ENCODE measurements at regions not wholly inside any gene's neighbourhood (a gene's known extent, or its start where the extent isn't known, plus 50 kb on each side); places are given as distances from the start of the nearest gene placed in this dataset.

GRCh38 chr2:41724465-41724864 lies 323.4 kb upstream of the PKDCC start:
- no peak for TF ChIP-seq CTCF (IDR thresholded peaks at IDR 0.05; ENCODE audit: insufficient read depth, low read depth, low read length, missing control alignments)
- no peak overlapping the region for H3K4me3 ChIP-seq (ENCODE audit: low read depth, low read length)
- DNase-seq (ENCODE audit: low read depth), result no peak

GRCh38 chr2:41725901-41726300 lies 321.9 kb upstream of the PKDCC start:
- no peak overlapping the region for H3K4me3 ChIP-seq (ENCODE audit: low read depth, low read length)
- TF ChIP-seq CTCF (IDR thresholded peaks at IDR 0.05; ENCODE audit: insufficient read depth, low read depth, low read length, missing control alignments), result no peak

GRCh38 chr2:41726364-41726763 lies 321.5 kb upstream of the PKDCC start:
- no peak for TF ChIP-seq CTCF (IDR thresholded peaks at IDR 0.05; ENCODE audit: insufficient read depth, low read depth, low read length, missing control alignments)
- H3K4me3 ChIP-seq (ENCODE audit: low read depth, low read length), result no peak overlapping the region
- no peak for DNase-seq (ENCODE audit: low read depth)

More at GRCh38 chr2:41725901-41726300, 321.9 kb upstream of the PKDCC start:
- no peak for DNase-seq (ENCODE audit: low read depth)

- no peak for TF ChIP-seq CTCF (IDR thresholded peaks at IDR 0.05; ENCODE audit: insufficient read depth, low read depth, low read length, missing control alignments)
- no peak overlapping the region for H3K4me3 ChIP-seq (ENCODE audit: low read depth, low read length)
- DNase-seq (ENCODE audit: low read depth), result no peak
Observed at GRCh38 chr2:41727152-41727551, 320.7 kb upstream of the PKDCC start.

- no peak for TF ChIP-seq CTCF (IDR thresholded peaks at IDR 0.05; ENCODE audit: insufficient read depth, low read depth, low read length, missing control alignments)
- no peak overlapping the region for H3K4me3 ChIP-seq (ENCODE audit: low read depth, low read length)
- no peak for DNase-seq (ENCODE audit: low read depth)
Observed at GRCh38 chr2:41727711-41728110, 320.1 kb upstream of the PKDCC start.

- no peak for TF ChIP-seq CTCF (IDR thresholded peaks at IDR 0.05; ENCODE audit: insufficient read depth, low read depth, low read length, missing control alignments)
- H3K4me3 ChIP-seq (ENCODE audit: low read depth, low read length), result no peak overlapping the region
- DNase-seq (ENCODE audit: low read depth), result no peak
Observed at GRCh38 chr2:41728788-41729338, 319.0 kb upstream of the PKDCC start.

GRCh38 chr2:41729800-41730364 lies 317.9 kb upstream of the PKDCC start:
- no peak for DNase-seq (ENCODE audit: low read depth)
- H3K4me3 ChIP-seq (ENCODE audit: low read depth, low read length), result no peak overlapping the region
- no peak for TF ChIP-seq CTCF (IDR thresholded peaks at IDR 0.05; ENCODE audit: insufficient read depth, low read depth, low read length, missing control alignments)

All from GM12865 (cell line).